DMS 273 treated with DMSO at 0.1 percent for 48 hours (cell line): ENCODE measurements at regions not wholly inside any gene's neighbourhood (a gene's known extent, or its start where the extent isn't known, plus 50 kb on each side); places are given as distances from the start of the nearest gene placed in this dataset.

Experiments
- DNase-seq: peaks from one replicate; lab custom pipeline; 2025; lab: John Stamatoyannopoulos, UW

DNA sequence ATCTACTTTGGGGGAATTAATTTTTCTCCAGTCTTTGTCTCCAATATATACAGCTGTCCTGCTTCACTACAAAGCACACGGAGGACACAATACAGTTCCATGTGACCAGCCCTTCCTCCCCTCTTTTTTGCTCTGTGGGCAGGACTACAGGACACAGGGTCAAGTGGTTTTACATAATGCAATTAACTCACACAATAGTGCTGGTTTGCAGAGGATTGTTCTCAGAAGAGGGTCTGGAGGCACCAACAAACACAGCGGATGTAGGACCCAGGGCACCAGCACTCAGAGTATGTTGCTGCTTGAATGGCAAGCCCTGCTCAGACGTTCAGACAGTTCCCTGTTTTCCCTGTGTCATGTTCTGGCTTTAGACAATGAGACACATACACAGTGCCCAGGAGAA lies 52.0 kb upstream of the NPTX2 start:
- no peak for DNase-seq

DNA sequence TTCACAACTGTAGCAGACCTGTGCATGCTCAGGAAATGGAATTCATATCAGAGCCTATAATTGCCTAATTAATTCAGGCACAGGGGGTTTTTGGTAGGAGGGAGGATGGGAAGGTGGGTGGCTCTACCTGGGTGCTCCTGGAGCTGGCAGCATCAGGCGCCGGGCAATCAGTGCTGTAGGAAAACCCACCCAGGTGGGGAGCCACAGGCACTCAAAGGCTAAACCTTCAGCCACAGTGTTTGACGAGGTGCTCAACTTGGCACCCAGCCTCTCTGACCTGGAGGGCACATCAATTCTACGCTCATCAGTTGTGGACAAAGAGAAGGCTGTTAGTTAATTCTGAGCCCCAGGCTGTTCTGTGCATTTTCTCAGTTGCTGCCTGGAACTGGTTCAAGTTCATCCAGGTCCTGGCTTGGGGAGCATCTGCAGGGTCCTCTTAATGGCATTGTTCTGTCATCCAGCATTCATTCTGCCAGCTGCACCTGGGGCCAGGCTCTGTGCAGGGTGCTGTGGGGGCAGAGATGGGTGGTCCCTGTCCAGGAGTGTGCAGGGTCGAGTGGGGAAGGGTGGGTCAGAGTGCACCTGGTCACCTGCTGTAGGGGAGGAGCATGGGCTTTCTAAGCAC lies 54.1 kb upstream of the NPTX2 start:
- no peak for DNase-seq

DNA sequence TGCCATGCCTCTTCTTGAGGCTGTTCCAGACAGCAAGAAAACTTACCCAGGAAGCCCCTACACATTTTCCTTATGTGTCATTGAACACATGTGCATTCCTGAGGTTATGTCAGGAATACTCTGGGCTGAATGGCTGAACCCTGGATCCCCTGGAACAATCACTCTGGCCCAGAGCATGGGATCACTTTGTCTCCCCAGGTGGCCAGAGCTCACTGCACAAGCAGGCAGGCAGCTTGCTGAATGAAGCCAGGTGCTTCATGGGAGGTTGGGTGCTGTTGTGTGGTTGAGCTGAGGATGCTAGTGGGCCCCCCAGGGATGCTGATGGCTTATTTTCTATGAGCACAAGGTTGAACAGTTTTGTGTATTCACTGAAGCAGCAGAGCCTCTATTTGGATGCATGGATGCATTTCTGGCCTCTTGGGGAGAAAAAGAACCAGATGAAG lies 54.7 kb upstream of the NPTX2 start:
- no peak for DNase-seq

DNA sequence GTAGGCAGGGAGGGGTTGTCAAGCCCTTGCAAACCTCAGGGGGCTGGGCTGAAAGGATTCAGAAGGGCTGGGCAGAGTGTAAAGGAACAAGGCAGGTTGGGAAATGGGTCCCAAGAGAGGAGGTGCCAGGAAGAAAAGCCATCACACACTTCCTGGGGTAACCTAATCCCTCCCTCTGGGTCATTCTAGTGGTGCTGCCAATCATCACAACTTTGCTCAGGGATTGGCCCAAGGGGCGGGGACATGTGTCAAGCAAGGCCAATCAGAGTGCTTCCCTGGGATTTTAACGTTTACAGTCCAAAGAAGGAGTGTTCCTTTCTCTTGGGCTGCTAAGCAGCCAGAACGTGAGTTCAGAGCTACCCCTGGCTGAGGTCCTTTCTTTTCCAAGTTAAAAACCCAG lies 57.1 kb upstream of the NPTX2 start:
- DNase-seq, result peak; percentile 68

DNA sequence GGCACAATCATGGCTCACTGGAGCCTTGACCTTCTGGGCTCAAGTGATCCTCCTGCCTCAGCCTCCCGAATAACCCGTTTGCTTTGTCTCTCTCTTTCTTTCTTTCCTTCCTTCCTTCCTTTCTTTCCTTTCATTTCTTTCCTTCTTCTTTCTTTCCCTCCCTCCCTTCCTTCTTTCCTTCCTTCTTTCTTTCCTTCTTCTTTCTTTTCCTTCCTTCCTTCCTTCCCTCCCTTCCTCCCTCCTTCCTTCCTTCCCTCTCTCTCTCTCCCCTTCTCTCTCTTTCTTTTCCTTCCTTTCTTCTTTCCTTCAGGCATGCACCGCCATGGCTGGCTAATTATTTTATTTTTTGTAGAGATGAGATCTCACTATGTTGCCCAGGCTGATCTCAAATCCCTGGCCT lies 57.9 kb upstream of the NPTX2 start:
- DNase-seq, result no peak

DNA sequence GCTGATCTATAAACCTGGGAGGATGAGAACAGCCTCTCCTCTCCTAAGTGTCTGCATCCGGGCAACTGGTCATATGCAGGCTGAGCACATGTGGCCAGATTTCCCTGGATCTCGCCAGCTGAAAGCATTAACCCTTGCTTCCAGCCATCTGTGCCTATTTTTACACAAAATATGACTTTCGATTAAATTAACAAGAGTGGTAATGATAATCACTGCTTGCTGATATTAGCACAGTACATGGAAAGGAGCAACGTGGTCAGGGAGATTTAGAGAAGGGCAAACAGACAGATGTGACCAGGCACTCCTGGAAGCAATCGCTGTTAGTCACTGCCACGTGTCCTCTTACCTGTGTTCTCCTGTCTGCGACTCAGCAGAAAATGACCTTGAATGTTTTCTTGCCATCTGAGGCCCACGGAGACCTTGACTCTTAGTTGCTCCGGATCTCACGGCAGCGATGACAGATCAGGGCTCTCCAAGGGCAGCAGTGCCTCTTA lies 59.5 kb upstream of the NPTX2 start:
- DNase-seq, result peak; percentile 23

DNA sequence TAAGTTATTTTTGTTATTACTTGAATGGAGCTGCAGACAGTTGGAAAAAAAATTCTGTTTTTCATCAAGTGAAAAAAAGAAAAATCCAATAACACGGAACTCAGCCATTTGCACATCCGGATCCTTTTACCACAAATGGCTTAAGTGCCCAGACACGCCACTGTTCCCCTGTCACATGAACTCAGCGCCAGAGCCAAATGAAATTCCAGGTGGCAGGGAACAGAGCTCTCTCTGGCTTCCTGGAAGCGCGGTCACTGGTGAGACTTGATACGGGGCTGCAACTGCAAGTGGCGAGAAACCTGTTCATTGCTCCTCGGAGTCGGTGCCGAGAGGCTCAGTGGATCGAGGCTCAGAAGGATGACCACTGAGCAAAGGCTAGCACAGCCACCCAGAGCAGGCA lies 60.8 kb upstream of the NPTX2 start:
- DNase-seq, result no peak

DNA sequence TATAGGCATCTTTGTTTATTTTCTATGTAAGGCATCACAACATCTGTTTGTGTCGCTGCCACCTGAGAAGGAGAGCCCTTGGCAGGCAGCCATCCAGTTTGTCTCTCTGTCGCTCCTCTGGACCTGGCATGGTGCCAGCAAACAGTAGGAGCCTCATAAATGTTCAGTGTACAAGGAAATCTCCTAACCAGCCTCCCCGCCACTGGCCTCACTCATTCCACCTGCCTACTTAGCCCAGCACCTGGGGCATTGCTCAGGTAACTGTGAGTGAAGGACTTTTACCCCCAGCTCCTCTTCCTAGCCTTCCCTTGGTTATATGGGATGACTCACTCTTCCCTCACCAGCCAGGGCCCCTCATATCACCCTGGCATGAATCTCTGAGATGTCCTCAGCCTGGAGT lies 61.7 kb upstream of the NPTX2 start:
- no peak for DNase-seq

DNA sequence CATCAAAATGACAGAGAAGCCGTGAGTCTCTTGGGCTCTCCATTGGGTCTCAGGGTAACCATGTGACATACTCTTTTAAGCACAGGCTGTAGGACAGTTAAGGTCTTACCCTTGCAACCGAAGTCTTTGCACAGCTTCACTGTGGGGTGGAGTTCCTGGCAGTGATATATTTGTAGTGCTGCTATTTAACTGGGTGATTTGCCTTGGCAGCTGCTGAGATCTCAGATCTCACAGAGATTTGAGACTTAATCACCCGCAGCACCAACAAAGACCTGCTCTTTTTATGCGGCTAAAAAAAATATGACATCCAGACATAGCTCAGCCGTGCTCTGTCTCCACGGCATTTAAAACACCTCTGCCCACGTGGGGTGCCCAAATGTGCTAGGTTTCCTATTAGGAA lies 63.4 kb upstream of the NPTX2 start:
- no peak for DNase-seq

DNA sequence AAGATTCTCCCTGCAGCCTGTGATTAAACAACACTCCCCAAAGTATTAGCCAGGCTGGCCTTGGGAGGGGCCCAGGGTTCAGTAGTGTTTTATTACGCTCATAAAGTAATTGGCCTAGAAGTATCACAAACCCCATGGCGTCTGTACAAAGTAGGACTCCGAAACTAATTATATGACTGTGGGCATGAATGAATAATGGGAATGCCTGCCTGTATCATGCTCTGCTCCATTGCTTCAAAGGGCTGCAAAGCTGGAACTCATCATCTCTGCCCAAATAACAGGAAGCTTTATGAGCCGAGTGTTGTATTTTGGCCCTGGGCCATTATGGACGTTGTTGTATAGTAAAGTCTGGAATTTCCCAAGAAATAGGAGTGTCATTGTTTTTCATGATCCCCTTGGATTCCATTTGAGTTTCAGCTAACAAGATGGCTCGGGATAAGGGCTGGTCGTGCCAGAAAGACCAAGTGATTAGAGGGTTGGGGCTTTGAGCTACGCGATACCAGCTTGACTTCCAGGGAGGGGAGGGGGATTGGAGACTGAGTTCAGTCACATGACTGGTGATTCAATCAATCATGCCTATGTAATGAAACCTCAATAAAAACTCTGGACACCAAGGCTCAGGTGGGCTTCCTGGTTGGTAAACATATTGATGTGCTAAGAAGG lies 65.3 kb upstream of the NPTX2 start:
- no peak for DNase-seq

DNA sequence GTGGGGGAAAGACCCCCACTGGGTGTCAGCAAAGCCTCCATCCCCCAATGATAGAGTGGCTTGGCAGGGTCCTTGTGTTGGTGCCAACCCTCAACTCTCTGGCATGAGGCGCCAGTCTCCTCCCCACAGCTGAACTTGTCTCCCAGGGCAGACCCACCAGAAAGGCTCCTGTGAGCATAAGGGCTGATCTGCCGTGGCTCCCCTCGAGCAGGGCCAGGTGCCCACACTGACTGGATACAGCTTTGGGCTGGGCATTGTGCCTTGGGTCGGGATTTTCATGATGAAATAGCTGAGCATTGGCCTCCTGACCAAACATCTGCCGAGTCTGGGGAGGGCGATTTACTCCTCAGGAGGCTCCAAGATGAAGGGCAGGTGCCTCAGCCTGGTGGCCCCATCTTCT lies 68.1 kb upstream of the NPTX2 start:
- DNase-seq, result no peak

DNA sequence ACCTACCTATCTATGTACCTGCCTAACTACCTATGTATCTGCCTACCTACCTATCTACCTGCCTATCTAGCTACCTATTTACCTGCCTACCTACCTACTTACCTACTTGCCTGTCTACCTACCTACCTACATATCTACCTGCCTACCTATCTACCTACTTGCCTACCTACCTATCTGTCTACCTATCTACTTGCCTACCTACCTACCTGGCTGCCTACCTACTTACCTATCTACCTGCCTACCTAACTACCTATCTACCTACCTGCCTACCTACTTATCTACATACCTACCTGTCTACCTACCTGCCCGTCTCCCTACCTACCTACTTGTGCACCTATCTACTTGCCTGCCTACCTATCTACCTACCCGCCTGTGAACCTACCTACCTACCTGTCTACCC lies 68.7 kb upstream of the NPTX2 start:
- DNase-seq, result no peak

DNA sequence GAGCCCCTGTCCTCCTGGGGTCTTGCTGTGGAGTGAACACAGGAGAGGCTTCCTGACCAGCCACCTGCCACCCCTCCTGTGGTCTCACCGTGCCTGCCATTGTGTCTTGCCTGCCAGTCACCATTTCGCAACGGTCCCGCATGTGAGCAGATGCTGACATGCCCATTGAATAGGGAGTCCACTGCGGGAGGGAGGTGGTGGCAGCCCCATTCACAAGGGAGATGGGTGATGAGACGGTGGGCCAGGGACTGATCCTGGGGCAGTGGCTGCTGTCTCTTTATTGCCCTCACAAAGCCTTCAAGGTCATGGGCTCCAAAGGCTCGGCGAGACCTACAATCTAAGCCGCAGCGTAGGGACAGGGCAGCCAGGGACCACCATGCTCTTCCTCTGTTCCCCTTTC lies 76.0 kb upstream of the NPTX2 start:
- no peak for DNase-seq

DNA sequence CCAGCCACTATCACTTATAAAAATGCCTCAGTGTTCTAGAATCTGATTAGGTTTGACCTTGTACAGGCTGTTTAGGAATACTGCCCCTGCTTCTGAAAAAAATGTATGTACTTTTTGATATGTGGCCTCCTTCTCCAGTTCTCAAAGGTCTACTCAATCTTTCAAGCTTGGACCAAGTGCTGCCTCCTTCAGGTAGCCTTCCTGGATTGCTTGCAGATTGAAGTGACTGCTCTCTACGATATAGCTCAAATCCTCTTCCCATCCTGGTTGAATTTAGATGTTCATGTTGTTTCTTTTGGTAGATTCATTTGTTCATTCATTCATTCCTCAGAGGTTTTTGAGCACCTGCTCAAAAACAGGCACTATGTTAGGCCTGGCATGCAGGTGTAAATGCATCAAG lies 77.2 kb upstream of the NPTX2 start:
- no peak for DNase-seq

DNA sequence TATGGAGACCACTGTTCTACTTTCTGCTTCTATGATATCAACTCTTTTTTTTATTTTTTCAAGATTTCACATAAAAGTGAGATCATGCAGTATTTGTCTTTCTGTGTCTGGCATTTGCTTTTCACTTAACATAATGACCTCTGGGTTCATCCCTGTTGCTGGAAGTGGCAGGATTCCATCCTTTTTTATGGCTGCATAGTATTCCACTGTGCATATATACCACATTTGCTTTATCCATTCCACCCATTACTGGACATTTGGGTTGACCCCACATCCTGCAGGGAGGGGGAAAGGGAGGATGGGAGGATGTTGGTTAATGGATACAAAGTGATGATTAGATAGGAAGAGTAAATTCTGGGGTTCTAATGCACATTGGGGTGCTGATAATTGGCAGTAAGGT lies 80.3 kb upstream of the NPTX2 start:
- no peak for DNase-seq

DNA sequence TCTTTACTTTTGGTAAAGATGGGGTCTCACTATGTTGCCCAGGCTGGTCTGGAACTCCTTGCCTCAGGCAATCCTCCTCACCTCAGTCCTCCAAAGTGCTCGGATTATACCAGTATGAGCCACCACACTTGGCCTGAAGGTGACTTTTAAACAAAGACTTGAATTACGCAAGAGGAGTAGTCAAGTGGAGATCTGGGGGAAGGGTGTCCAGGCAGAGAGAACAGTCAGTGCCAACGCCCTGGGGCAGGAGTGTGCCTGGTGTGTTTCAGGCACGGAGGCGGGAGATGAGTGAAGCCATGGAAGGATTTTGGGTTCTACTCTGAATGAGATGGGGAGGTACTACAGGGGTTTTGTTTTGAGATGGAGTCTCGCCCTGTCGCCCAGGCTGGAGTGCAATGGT lies 82.6 kb upstream of the NPTX2 start:
- DNase-seq, result no peak

DNA sequence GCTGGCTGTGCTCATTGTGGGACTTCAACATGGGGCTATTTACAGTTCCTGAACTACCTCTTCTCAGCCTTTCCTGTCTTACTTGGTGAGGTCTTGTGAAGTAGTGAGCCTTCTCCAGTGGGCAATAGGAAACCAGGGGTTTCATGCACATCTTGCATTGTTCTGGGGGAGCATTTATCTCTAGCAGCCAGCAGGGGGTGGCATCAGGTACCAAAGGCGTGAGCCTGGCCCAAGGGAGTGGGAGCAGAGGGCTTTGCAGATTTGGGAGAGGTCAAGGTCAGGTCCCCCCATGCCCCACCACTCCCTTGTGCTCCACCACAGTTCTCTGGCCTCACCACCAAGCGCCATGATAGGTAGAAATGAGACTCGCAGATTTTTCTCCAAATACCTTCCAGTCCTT lies 85.4 kb upstream of the NPTX2 start:
- DNase-seq, result no peak

DNA sequence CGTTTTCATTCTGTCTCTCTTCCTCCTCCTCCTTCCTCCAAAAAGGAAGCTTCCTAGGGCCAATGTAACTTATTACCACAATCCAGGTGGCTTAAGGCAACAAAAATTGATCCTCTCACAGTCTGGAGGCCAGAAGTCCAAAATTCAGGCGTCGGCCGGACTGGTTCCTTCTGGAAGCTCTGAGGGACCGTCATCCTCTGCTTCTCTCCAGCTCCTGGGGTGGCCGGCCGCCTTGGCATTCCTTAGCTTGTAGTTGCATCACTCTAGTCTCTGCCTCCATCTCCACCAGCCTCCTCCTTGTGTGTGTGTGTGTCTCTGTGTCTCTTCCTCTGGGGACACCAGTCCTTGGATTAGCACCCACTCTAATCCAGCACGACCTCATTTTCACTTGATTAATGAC lies 89.0 kb upstream of the NPTX2 start:
- no peak for DNase-seq

DNA sequence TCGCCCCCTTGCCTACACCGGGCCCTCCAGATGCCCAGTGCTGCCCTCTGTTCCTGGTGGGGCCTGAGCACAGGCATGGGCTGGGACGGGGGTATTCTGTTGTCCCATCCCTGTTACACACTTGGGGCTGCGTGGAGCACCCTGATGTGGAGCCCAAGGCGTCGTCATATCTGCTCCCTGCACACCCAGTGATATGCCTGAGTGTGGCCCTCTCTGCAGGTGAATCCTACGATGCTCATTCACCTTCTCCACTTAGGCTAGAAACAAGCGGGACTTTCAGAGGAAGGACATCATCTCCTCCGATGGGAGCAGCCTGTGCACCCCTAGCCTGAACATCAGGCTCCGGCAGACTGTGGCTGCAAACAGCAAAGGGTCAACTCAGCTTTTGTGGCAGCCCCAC lies 91.0 kb upstream of the NPTX2 start:
- DNase-seq, result no peak

DNA sequence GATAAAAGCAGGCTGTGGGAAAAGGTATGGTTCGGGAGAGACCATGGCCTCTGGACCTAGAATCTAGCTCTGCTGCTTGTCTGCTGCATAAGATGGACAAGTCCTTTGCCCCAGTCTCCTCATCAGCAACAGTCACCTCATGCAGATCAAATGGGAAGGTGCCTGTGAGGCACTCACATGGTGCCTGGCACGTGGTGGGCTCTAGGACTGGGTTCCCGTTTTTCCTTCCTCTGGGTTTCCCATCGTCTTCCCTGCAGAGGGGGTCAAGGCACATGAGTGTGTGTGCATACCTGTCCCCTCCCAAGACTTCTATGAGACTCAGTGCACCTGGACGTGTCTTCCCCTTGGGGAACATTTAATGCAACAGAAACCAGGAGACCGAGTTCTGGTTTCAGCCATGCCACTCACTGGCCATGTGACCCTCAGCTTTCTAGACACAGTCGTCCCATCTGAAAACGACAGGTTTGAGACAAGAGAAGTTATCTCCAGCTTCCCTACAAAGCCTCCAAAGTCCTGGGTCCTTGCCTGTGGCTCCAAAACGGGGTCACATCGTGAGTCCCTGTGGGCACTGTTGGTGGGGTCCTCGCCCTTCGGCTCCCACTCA lies 95.9 kb upstream of the NPTX2 start:
- no peak for DNase-seq

DNA sequence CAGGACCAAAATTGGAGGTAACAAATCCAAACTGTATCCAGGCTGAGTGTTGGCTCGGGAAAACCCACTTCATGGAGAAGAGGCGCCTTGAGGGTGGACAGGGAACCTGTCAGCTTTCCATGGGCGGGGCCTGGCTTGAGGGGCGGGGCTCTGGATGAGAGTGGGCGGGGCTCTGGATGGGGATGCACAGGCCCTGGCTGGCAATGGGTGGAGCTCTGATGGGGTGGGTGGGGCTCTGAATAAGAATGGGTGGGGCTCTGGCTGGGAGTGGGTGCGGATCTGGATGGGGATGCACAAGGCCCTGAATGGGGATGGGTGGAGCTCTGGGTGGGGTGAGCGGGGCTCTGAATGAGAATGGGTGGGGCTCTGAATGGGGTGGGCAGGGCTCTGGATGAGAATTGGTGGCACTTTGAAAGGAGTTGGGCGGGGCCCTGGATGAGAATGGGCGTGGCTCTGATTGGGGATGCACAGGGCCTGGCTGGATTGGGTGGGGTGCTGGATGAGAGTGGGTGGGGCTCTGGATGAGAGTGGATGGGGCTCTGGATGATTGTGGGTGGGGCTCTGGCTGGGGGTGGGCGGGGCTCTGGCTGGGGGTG lies 96.6 kb upstream of the NPTX2 start:
- no peak for DNase-seq

DNA sequence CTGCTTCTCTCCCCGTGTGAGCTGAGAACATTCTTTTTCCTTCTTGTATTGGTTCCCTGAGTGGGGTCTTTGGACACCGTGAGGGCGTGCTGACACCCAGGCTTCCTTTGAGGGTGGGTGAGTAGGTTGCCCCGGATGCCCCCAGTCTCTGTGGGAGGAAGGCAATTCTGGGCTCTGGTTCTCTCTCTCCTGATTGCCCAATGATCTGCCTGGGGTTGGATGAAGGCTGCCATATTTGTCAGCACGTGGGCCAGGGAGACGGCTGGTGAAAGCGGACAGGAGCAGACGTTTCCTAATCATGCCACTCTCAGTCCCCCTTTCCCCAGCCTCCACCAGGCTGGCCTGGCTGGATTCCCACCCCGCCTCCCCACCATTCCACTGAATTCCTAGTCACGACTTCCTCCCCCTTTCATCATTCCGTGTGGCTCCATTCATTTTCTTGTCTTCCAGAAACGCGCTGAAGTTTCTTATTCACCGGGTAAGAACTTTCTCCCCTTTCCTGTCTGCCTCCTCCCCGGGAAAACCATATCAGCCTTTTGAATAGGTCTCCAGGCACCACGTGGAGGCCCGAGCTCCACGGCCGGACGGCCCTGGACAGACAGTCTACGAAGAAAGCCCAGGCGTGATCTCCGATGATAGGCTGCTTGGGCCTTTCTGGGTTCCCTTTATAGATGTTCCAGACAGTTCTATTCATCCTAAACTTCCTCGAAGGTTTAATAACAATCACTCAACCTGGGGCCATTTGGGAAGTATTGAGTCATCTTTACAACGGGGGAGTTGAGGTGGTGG lies 98.7 kb upstream of the NPTX2 start:
- DNase-seq, result no peak
